ENCODE measurements at regions not wholly inside any gene's neighbourhood (a gene's known extent, or its start where the extent isn't known, plus 50 kb on each side); places are given as distances from the start of the nearest gene placed in this dataset.

- DNase-seq (ENCODE audit: low read depth, low spot score) = no peak
Observed at GRCh38 chr6:105616521-105616920, 213.6 kb upstream of the PREP start.

GRCh38 chr6:105611606-105612005, 208.7 kb upstream of the PREP start:
- DNase-seq (ENCODE audit: low read depth, low spot score) = no peak

GRCh38 chr6:105609375-105609991, 206.6 kb upstream of the PREP start:
- DNase-seq (ENCODE audit: low read depth, low spot score) = no peak

- peak; percentile 54 for DNase-seq (ENCODE audit: low read depth, low spot score)
Observed at GRCh38 chr6:105608711-105609374, 206.0 kb upstream of the PREP start.

GRCh38 chr6:105607636-105608621, 205.0 kb upstream of the PREP start:
- no peak for DNase-seq (ENCODE audit: low read depth, low spot score)

- DNase-seq (ENCODE audit: low read depth, low spot score) = no peak
Observed at GRCh38 chr6:105606831-105607463, 204.1 kb upstream of the PREP start.

GRCh38 chr6:105604587-105604884, 201.7 kb upstream of the PREP start:
- no peak for DNase-seq (ENCODE audit: low read depth, low spot score)

- DNase-seq (ENCODE audit: low read depth, low spot score) = no peak
Observed at GRCh38 chr6:105603788-105604586, 201.1 kb upstream of the PREP start.

- no peak for DNase-seq (ENCODE audit: low read depth, low spot score)
Observed at GRCh38 chr6:105601541-105602236, 198.8 kb upstream of the PREP start.

- no peak for DNase-seq (ENCODE audit: low read depth, low spot score)
Observed at GRCh38 chr6:105600336-105601260, 197.7 kb upstream of the PREP start.

GRCh38 chr6:105598264-105598663, 195.4 kb upstream of the PREP start:
- no peak for DNase-seq (ENCODE audit: low read depth, low spot score)

- no peak for DNase-seq (ENCODE audit: low read depth, low spot score)
Observed at GRCh38 chr6:105596284-105596755, 193.4 kb upstream of the PREP start.

- DNase-seq (ENCODE audit: low read depth, low spot score) = no peak
Observed at GRCh38 chr6:105595829-105596228, 192.9 kb upstream of the PREP start.

GRCh38 chr6:105594821-105595220, 191.9 kb upstream of the PREP start:
- no peak for DNase-seq (ENCODE audit: low read depth, low spot score)

- no peak for DNase-seq (ENCODE audit: low read depth, low spot score)
Observed at GRCh38 chr6:105593805-105594671, 191.2 kb upstream of the PREP start.

- no peak for DNase-seq (ENCODE audit: low read depth, low spot score)
Observed at GRCh38 chr6:105593056-105593690, 190.3 kb upstream of the PREP start.

GRCh38 chr6:105592329-105592728, 189.4 kb upstream of the PREP start:
- DNase-seq (ENCODE audit: low read depth, low spot score) = no peak

- DNase-seq (ENCODE audit: low read depth, low spot score) = no peak
Observed at GRCh38 chr6:105591053-105591452, 188.2 kb upstream of the PREP start.
